ENCODE measurements at regions not wholly inside any gene's neighbourhood (a gene's known extent, or its start where the extent isn't known, plus 50 kb on each side); places are given as distances from the start of the nearest gene placed in this dataset.
A peak's percentile ranks its signal among the peaks of the same experiment; 100 is the strongest.
"Not testable (repeated sequence)": the region's sequence is repeated elsewhere in the genome, so short reads cannot be mapped to it uniquely, and the experiment has no call there.

DNA sequence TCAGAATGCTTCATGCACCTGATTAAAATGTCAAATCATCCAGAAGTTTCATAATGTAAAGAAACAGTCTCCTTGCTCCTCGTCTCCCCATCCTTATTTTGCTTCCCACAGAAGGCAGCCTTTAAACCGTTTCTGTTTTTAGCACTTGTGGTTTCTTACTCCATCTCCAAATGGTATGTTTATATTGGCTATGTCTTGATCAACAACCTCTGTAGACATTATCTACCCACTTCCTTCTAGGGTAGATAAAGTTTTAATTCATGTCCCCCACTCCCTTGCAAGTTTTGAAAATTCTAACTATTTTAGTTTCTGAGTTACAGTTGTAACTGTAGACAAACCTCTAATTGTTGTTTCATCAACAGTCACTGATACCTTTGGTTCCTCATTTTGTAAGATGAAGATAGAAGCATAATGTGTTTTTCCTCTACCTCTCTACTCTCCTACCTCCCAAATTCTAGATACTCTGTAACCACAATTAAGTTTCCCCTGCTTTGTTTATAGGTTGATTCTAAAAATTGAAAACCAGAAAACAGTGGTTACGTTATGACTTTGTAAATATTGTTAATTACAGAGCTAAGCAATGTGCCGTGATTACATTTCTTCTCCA, 291.7 kb upstream of the GATB start:
- Histone ChIP-seq H3K27me3 (replicated peaks; ENCODE audit: insufficient read depth) (no peaks in the 10 kb centered on the region), H3K9me3 (no peaks in the 10 kb centered on the region), H3K36me3 (no peaks in the 10 kb centered on the region), H3K4me1 (replicated peaks) (no peaks in the 10 kb centered on the region), H3K27ac (no peak overlapping the region), H3K4me3 (no peak overlapping the region)
- WGBS, result 38% methylated on average over 4 of the region's 4 CpGs
- TF ChIP-seq POLR2A (IDR thresholded peaks at IDR 0.05) (no peak), POLR2AphosphoS5 (IDR thresholded peaks at IDR 0.05) (no peak)
- TF ChIP-seq, protein P1, sequence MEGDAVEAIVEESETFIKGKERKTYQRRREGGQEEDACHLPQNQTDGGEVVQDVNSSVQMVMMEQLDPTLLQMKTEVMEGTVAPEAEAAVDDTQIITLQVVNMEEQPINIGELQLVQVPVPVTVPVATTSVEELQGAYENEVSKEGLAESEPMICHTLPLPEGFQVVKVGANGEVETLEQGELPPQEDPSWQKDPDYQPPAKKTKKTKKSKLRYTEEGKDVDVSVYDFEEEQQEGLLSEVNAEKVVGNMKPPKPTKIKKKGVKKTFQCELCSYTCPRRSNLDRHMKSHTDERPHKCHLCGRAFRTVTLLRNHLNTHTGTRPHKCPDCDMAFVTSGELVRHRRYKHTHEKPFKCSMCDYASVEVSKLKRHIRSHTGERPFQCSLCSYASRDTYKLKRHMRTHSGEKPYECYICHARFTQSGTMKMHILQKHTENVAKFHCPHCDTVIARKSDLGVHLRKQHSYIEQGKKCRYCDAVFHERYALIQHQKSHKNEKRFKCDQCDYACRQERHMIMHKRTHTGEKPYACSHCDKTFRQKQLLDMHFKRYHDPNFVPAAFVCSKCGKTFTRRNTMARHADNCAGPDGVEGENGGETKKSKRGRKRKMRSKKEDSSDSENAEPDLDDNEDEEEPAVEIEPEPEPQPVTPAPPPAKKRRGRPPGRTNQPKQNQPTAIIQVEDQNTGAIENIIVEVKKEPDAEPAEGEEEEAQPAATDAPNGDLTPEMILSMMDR (IDR thresholded peaks at IDR 0.05), result no peak
- intact Hi-C loops (cut with DNase I), result no loop called here
- DNase-seq (ENCODE audit: low spot score), result no peak

- DNase-seq (ENCODE audit: low spot score), result not testable (repeated sequence)
Observed at GRCh38 chr4:152051332-152051731, 290.5 kb upstream of the GATB start.

DNA sequence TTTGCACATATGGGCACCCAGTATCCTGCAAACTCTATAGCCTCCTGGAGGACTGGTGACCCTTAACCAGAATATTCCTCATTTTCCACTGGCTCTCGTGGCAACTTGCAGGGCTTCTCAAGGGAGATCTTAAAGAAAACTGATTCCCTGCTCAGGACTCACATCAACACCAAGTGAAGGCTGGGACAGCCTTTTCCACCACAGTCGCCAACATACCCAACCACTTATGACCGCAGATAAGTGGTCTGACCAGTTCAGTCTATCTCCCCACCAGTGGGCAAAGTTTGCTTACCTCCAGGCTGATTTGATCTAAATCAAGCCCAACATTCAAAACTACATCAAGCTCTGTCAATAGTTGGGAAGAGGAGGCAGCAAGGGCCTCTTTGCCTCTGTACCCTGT, 289.3 kb upstream of the GATB start:
- no peak overlapping the region for H3K4me3 ChIP-seq
- no peaks in the 10 kb centered on the region for H3K4me1 ChIP-seq (replicated peaks)
- no peaks in the 10 kb centered on the region for H3K9me3 ChIP-seq
- no peak for DNase-seq (ENCODE audit: low spot score)
- intact Hi-C loops (cut with DNase I), result no loop called here
- no peak overlapping the region for H3K27ac ChIP-seq
- H3K36me3 ChIP-seq, result no peaks in the 10 kb centered on the region
- H3K27me3 ChIP-seq (replicated peaks; ENCODE audit: insufficient read depth), result no peaks in the 10 kb centered on the region
- TF ChIP-seq POLR2AphosphoS5 (IDR thresholded peaks at IDR 0.05) (no peak), POLR2A (IDR thresholded peaks at IDR 0.05) (no peak)
- TF ChIP-seq, protein P1 (IDR thresholded peaks at IDR 0.05), result no peak
- 78% methylated on average over 3 of the region's 3 CpGs for WGBS

More at GRCh38 chr4:152051332-152051731, 290.5 kb upstream of the GATB start:
- intact Hi-C loops (cut with DNase I); H3K27me3 ChIP-seq (replicated peaks; ENCODE audit: insufficient read depth); H3K36me3 ChIP-seq; H3K27ac ChIP-seq; H3K4me3 ChIP-seq; H3K4me1 ChIP-seq (replicated peaks); H3K9me3 ChIP-seq: not testable (repeated sequence)
- 97% methylated on average over 15 of the region's 15 CpGs for WGBS

DNA sequence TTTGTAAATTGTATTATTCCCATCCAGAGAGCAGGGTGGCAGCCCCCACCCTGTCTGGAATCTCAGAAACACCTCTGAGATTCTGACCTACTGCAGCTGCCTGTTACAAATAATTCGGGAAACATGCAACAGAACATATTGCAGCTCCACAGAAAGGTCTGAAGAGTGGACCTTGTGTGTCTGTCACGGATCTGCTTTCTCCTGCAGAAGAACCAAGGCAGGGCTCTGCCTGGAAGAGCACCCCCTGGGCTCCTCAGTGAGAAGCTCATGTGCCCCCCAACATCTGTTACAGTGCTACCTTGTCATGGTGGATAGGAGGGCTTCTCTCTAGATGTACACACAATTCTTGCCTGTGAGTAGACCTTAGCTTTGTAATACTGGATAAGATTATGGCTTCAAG, 286.6 kb upstream of the GATB start:
- Histone ChIP-seq H3K9me3 (no peaks in the 10 kb centered on the region), H3K36me3 (no peaks in the 10 kb centered on the region), H3K27ac (no peak overlapping the region), H3K4me3 (no peak overlapping the region), H3K4me1 (replicated peaks) (no peaks in the 10 kb centered on the region), H3K27me3 (replicated peaks; ENCODE audit: insufficient read depth) (no peaks in the 10 kb centered on the region)
- intact Hi-C loops (cut with DNase I), result no loop called here
- 93% methylated on average over 2 of the region's 2 CpGs for WGBS
- TF ChIP-seq POLR2A (IDR thresholded peaks at IDR 0.05), result no peak
- TF ChIP-seq, protein P1 (IDR thresholded peaks at IDR 0.05), result no peak
- no peak for TF ChIP-seq POLR2AphosphoS5 (IDR thresholded peaks at IDR 0.05)
- DNase-seq (ENCODE audit: low spot score), result no peak

DNA sequence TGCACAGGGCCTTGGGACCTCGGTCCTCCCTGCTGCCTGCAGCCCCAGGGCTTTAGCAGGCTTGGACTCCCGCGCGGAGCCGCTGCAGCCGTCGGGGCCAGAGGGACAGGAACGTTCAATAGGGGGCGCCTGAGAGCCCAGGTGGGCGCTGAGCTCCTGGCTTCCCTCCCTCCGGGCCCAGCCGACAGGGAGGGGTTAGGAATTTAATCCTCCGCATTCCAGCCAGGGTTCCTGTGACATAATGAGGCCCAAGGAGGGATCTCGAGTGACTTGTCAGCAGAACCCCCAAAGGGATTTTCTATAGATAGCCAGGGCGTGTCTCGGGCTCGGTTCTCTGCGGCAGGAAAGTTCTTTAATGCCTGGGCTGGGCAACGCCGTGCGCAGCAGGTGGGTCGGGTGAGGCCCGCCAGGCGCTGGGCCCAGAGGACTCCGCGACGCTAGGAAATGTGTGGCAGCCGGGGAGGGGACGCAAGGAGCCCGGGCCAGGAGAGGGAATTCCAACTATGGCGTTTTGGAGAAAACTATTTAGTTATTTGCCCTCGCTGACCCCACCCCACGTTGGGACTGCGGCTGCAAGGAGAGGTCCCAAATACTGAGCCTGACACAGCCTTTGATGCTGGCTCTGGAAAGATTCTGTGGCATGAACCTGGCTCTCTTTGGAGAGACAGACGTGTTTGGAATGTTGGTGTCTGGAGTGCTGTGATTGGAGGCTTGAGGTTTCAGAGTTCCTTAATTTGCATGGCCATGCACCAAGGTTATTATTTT, 285.2 kb upstream of the GATB start:
- no peaks in the 10 kb centered on the region for H3K27me3 ChIP-seq (replicated peaks; ENCODE audit: insufficient read depth)
- 6% methylated on average over 32 of the region's 35 CpGs for WGBS
- H3K27ac ChIP-seq, result no peak overlapping the region
- H3K9me3 ChIP-seq, result no peaks in the 10 kb centered on the region
- H3K4me1 ChIP-seq (replicated peaks), result no peaks in the 10 kb centered on the region
- no peak overlapping the region for H3K4me3 ChIP-seq
- peak; percentile 8 for DNase-seq (ENCODE audit: low spot score)
- no peaks in the 10 kb centered on the region for H3K36me3 ChIP-seq
- TF ChIP-seq, protein P1 (IDR thresholded peaks at IDR 0.05), result peak in 2 of 4 experiments; percentile 10 to 54
- no peak for TF ChIP-seq POLR2A (IDR thresholded peaks at IDR 0.05)
- intact Hi-C loops (cut with DNase I), result no loop called here
